BJ (cell line): ENCODE measurements at regions not wholly inside any gene's neighbourhood (a gene's known extent, or its start where the extent isn't known, plus 50 kb on each side); places are given as distances from the start of the nearest gene placed in this dataset.
"Not testable (repeated sequence)": the region's sequence is repeated elsewhere in the genome, so short reads cannot be mapped to it uniquely, and the experiment has no call there.

Source experiments
- CTCF ChIA-PET: fragments of 350-600 bp; formaldehyde crosslinking; extraction: SDS; loops from one replicate; lab custom pipeline; 2021; ENCODE audit warnings: antibody characterized with exemption, inconsistent platforms; lab: Yijun Ruan, JAX
- POLR2A ChIA-PET: fragments of 300-600 bp; sonication (Branson Sonifier 250); formaldehyde crosslinking; extraction: SDS; loops from one replicate; lab custom pipeline; 2021; ENCODE audit warnings: antibody characterized with exemption; lab: Charles Lee
- DNase-seq: peaks from one replicate; pipeline ENCODE4 v3.0.0-alpha.2; 2011; ENCODE audit warnings: low read depth
- H3K27me3 ChIP-seq: 2 replicates; pipeline ENCODE4 v1.6.0; 2011; ENCODE audit warnings: low read length; ENCODE audit not compliant: control insufficient read depth, insufficient read depth
- H3K36me3 ChIP-seq: 2 replicates; pipeline ENCODE4 v1.5.1; 2011; ENCODE audit warnings: low read length; ENCODE audit not compliant: control insufficient read depth, insufficient read depth
- H3K4me3 ChIP-seq: 2 replicates; pipeline ENCODE4 v1.5.1; 2011; ENCODE audit warnings: low read depth, mild to moderate bottlenecking, control low read depth, low read length
- TF ChIP-seq, protein P1 (sequence below): IDR thresholded peaks from 2 replicates; pipeline ENCODE4 v1.5.1; 2011; ENCODE audit warnings: low read depth, mild to moderate bottlenecking, control low read depth, inconsistent platforms, low read length, moderate library complexity; ENCODE audit not compliant: insufficient read depth

DNA sequence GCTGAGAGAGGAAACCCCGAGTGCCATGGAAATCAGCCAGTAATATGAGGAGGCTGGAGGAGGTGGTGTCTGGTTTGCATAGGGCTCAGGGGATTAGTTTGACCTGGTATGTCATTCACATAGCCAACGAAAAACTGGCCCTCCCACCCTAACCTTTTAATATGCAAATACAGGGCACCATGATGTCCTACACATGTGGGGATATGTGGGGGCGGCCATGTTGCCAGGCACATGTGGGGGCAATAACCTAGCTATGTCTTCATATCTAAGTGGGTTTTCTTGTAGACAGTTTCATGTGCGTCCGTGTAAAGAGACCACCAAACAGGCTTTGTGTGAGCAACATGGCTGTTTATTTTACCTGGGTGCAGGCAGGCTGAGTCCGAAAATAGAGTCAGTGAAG, 110.1 kb downstream of the MOBP start:
- no peak for DNase-seq
- Histone ChIP-seq H3K27me3 (no peaks in the 10 kb centered on the region), H3K36me3 (no peaks in the 10 kb centered on the region), H3K4me3 (no peak overlapping the region)
- TF ChIP-seq, protein P1, sequence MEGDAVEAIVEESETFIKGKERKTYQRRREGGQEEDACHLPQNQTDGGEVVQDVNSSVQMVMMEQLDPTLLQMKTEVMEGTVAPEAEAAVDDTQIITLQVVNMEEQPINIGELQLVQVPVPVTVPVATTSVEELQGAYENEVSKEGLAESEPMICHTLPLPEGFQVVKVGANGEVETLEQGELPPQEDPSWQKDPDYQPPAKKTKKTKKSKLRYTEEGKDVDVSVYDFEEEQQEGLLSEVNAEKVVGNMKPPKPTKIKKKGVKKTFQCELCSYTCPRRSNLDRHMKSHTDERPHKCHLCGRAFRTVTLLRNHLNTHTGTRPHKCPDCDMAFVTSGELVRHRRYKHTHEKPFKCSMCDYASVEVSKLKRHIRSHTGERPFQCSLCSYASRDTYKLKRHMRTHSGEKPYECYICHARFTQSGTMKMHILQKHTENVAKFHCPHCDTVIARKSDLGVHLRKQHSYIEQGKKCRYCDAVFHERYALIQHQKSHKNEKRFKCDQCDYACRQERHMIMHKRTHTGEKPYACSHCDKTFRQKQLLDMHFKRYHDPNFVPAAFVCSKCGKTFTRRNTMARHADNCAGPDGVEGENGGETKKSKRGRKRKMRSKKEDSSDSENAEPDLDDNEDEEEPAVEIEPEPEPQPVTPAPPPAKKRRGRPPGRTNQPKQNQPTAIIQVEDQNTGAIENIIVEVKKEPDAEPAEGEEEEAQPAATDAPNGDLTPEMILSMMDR, result no peak
- POLR2A ChIA-PET, result no interaction called here
- CTCF ChIA-PET, result no interaction called here

DNA sequence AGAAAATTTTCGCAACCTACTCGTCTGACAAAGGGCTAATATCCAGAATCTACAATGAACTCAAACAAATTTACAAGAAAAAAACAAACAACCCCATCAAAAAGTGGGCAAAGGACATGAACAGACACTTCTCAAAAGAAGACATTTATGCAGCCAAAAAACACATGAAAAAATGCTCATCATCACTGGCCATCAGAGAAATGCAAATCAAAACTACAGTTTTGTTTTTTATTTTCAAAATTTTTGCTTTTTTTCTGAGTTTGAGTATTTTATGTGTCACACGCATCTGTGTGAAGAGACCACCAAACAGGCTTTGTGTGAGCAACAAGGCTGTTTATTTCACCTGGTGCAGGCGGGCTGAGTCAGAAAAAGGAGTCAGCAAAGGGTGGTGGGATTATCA, 118.7 kb downstream of the MOBP start:
- not testable (repeated sequence) for DNase-seq

DNA sequence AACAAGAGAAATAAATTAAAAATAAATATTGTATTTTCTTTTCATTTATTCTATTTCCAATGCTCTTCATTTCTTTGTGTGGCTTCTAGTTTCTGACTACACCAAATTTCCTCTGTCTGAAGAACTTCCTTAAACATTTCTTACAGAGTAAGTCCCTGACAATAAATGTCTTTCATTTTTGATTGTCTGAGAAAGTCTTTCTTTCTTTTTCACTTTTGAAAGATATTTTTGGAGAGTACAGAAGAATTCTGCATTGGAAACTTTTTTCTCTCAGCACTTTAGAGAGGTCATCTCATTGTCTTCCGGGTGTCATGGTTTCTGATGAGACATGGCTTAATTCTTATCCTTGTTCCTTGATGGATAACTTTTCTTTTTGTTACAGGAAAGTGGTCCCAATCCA, 119.6 kb downstream of the MOBP start:
- H3K4me3 ChIP-seq, result no peak overlapping the region
- no peak for DNase-seq
- ChIA-PET CTCF (no interaction called here), POLR2A (no interaction called here)
- TF ChIP-seq, protein P1, result no peak
- H3K36me3 ChIP-seq, result no peaks in the 10 kb centered on the region
- peaks cover 2% of the 10 kb centered on the region; the same call in 1 of the 2 replicates for H3K27me3 ChIP-seq

More for the DNA sequence above, 118.7 kb downstream of the MOBP start:
- CTCF ChIA-PET, H3K36me3 ChIP-seq, POLR2A ChIA-PET, H3K4me3 ChIP-seq, H3K27me3 ChIP-seq: not testable (repeated sequence)

DNA sequence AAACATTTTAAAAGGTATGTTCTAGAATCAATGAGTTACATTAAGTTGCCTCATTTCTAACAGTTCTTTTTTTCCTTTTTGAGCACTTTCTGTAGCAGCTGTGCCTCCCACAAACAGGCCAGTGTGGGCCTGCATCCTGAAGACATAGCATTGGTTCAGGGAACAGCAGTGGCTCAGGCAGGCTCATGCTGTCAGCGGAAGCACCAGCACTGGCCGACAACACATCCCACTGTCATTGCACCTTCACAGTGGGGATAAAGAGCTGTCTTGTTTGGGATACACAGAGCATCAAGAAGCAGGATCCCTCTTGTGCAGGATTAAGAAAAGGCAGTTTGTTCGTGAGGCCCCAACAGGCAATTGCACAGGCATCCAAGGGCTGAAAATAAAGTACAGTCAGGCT, 123.3 kb downstream of the MOBP start:
- Histone ChIP-seq H3K4me3 (no peak overlapping the region), H3K36me3 (no peaks in the 10 kb centered on the region), H3K27me3 (peaks cover 2% of the 10 kb centered on the region; the same call in 1 of the 2 replicates)
- POLR2A ChIA-PET, result no interaction called here
- no peak for DNase-seq
- CTCF ChIA-PET, result interaction anchor here (0.6 to 1.4 kb wide), 2 partner anchors 10 to 49 kb away, joined by 3 read pairs; no protein-coding TSS in a partner anchor
- TF ChIP-seq, protein P1, result no peak

DNA sequence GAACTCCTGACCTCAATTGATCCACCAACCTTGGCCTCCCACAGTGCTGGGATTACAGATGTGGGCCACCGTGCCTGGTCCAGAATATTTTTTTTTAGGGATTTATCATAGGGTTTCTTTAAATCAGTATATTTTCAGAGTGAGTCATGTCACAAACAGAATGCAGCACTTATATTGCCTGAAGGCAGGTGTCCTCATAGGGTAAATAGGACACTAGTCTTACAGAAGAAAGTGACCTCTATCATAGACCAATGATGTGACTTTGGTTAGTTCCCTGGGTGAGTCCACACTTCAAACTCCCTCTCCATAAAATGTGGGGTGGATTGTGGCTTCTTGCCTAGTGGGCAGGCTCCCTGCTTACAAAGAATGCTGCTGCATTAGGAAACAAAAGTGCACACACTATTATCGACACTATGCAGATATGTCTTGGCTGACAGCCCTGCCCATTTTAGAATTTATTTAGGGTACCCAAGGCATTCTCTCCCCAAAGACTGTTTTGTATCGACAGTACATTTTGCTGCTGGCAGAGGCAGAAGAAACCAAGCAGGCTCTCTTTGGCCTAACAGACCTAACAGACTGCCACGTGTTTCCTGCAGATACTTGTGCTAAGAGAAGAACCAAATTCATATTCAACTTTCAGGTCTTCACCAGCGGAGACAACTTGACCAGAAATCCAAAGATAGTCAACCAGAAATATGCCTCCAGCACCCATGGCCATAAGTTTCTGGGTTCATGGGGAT, 125.0 kb downstream of the MOBP start:
- ChIA-PET CTCF (no interaction called here), POLR2A (no interaction called here)
- TF ChIP-seq, protein P1, result no peak
- no peak for DNase-seq
- Histone ChIP-seq H3K36me3 (no peaks in the 10 kb centered on the region), H3K27me3 (peaks cover 2% of the 10 kb centered on the region; the same call in 1 of the 2 replicates), H3K4me3 (no peak overlapping the region)
